T-helper 1 cell treated with Interleukin-12 subunit alpha and Interleukin-12 subunit beta and Interleukin-4 antibody, amounts not matched to agents 30 ng/mL and 1 ng/mL, for 36 hours (primary cell): ENCODE measurements at regions not wholly inside any gene's neighbourhood (a gene's known extent, or its start where the extent isn't known, plus 50 kb on each side); places are given as distances from the start of the nearest gene placed in this dataset.
"Not testable (repeated sequence)": the region's sequence is repeated elsewhere in the genome, so short reads cannot be mapped to it uniquely, and the experiment has no call there.

Source experiments
- intact Hi-C: fragments of 100-400 bp; cut with micrococcal nuclease; formaldehyde crosslinking; loops from one replicate; pipeline ENCODE4 v1.15.1; 2024

DNA sequence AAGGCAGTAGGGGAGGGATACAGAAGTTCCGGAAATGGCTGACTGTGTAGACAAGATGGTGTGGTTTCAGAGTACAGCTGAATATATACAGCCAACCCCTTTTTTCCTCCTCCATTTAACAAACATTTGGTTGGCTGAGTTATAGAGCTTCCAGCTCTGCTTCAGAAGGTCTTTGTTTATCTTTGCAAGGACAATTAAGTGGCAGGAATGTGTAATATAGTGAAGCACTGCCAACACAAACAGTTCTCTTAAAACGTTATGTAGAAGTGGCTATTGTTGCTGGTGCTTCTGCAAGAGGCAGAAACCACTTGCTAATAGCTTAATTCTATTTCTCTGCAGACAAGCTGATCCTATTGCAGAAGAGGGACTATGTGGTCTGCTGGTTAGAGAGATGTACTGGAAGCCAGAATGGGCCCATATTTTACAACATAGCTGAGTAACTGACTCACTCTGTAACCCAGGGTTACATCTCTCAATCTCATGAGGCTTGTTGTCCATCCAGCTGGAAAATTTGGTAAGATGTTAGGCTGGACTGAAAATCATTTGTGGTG is 62.7 kb upstream of the OSMR start:
- intact Hi-C loops: no loop called here

DNA sequence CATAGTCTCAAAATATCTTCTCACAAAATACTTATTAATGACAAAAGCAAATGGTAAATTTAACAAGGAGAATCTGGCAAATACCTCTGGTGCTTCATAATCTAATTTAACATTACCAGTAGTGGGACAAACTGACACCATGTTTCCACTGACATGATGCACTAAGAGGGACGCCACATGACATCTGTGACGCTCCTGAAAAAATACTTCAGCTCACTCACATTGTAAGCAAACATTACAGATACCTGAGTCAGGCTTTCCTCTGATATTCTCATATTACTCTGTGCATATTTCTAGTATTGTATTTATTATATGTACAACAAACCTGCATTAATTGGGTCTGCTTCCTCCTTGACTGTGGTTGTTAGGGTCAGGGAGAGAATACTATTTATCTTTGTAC is 56.7 kb upstream of the OSMR start:
- intact Hi-C loops: no loop called here

DNA sequence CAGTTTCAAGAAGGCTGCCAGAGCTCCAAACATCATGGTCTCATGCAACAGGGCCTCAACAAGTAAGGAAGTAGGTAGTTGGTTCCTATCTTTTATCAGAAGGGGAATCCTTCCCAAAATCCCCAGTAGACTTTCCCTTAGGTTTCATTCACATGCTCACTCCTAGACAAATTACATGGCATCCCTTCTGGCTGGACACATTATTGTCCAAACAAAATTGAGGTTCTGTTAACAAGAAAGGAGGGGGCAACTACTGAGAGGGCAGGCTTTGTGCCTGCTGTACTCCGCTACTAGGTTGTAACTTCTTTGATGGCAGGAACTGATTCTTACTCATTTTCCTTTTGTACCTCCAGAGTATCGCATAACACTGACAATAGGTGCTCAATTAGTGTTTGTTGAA is 56.0 kb upstream of the OSMR start:
- intact Hi-C loops: no loop called here

GRCh38 chr5:38790268-38790667 is 55.5 kb upstream of the OSMR start:
- intact Hi-C loops: no loop called here

GRCh38 chr5:38790891-38791290 is 54.9 kb upstream of the OSMR start:
- intact Hi-C loops: no loop called here

GRCh38 chr5:38793099-38793498 is 52.7 kb upstream of the OSMR start:
- intact Hi-C loops: no loop called here

- intact Hi-C loops: not testable (repeated sequence)
These were observed 51.8 kb upstream of the OSMR start for GRCh38 chr5:38794037-38794436.

DNA sequence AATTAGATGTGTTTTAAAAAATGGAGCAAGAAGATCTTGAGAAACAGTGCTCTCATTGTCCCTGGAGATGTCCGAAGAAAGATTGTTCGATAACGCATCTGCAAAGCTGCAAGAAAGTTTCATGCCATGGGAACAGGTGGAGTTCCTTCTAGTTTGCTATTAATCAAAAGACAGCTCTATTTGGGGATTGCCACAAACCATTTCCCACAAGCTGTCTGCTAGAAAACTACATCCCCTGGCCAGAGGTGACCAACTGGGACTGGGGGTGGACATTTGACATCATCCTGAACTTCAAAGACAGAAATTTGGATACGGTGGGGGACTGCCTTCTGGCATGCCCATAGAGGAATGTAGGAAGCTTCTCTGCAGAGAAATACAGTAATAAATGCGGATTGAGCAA is 50.8 kb upstream of the OSMR start:
- intact Hi-C loops: no loop called here

- intact Hi-C loops: no loop called here
These were observed 49.6 kb upstream of the OSMR start for GRCh38 chr5:38795986-38796741.
